ENCODE measurements at regions not wholly inside any gene's neighbourhood (a gene's known extent, or its start where the extent isn't known, plus 50 kb on each side); places are given as distances from the start of the nearest gene placed in this dataset.

- no peak for TF ChIP-seq POLR2A (IDR thresholded peaks at IDR 0.05)
- TF ChIP-seq, protein P1, sequence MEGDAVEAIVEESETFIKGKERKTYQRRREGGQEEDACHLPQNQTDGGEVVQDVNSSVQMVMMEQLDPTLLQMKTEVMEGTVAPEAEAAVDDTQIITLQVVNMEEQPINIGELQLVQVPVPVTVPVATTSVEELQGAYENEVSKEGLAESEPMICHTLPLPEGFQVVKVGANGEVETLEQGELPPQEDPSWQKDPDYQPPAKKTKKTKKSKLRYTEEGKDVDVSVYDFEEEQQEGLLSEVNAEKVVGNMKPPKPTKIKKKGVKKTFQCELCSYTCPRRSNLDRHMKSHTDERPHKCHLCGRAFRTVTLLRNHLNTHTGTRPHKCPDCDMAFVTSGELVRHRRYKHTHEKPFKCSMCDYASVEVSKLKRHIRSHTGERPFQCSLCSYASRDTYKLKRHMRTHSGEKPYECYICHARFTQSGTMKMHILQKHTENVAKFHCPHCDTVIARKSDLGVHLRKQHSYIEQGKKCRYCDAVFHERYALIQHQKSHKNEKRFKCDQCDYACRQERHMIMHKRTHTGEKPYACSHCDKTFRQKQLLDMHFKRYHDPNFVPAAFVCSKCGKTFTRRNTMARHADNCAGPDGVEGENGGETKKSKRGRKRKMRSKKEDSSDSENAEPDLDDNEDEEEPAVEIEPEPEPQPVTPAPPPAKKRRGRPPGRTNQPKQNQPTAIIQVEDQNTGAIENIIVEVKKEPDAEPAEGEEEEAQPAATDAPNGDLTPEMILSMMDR (IDR thresholded peaks at IDR 0.05), result no peak
- H3K4me1 ChIP-seq, result peaks cover 0 to 12% (median 0%) of the 10 kb centered on the region in 12 donors
- WGBS, 4 donors, result 70 to 93% (median 79%) methylated on average over 4 of the region's 4 CpGs
- intact Hi-C loops (cut with DNase I), result no loop called here
- no peaks in the 10 kb centered on the region for H3K27me3 ChIP-seq
- H3K4me3 ChIP-seq, result no peak overlapping the region
- H3K27ac ChIP-seq, result peak overlapping the region in 1 of 12 donors; percentile 14
- no peak for DNase-seq
- ATAC-seq, result no peak
- H3K9me3 ChIP-seq, result no peaks in the 10 kb centered on the region
- no peaks in the 10 kb centered on the region for H3K36me3 ChIP-seq
These were observed 142.1 kb downstream of the JCAD start for GRCh38 chr10:29917311-29917710.

GRCh38 chr10:29916669-29917068, 142.7 kb downstream of the JCAD start:
- 93 to 99% (median 96%) methylated on average over 4 of the region's 4 CpGs for WGBS, 4 donors

GRCh38 chr10:29914986-29915785, 144.2 kb downstream of the JCAD start:
- ATAC-seq, result no peak
- Histone ChIP-seq H3K4me1 (peaks cover 0 to 8% (median 0%) of the 10 kb centered on the region in 12 donors), H3K27ac (no peak overlapping the region), H3K9me3 (no peaks in the 10 kb centered on the region), H3K27me3 (no peaks in the 10 kb centered on the region), H3K4me3 (no peak overlapping the region), H3K36me3 (no peaks in the 10 kb centered on the region)
- TF ChIP-seq, protein P1 (IDR thresholded peaks at IDR 0.05), result no peak
- intact Hi-C loops (cut with DNase I), result no loop called here
- WGBS, 4 donors, result 80 to 91% (median 86%) methylated on average over 3 of the region's 3 CpGs
- DNase-seq, result no peak

More at GRCh38 chr10:29916669-29917068, 142.7 kb downstream of the JCAD start:
- Histone ChIP-seq H3K36me3 (no peaks in the 10 kb centered on the region), H3K27me3 (no peaks in the 10 kb centered on the region), H3K4me1 (peaks cover 0 to 12% (median 0%) of the 10 kb centered on the region in 12 donors), H3K4me3 (no peak overlapping the region), H3K27ac (peak overlapping the region in 1 of 12 donors; percentile 14), H3K9me3 (no peaks in the 10 kb centered on the region)
- intact Hi-C loops (cut with DNase I), result no loop called here
- no peak for TF ChIP-seq POLR2A (IDR thresholded peaks at IDR 0.05)
- TF ChIP-seq, protein P1 (IDR thresholded peaks at IDR 0.05), result no peak
- ATAC-seq, result no peak
- DNase-seq, result no peak

DNA sequence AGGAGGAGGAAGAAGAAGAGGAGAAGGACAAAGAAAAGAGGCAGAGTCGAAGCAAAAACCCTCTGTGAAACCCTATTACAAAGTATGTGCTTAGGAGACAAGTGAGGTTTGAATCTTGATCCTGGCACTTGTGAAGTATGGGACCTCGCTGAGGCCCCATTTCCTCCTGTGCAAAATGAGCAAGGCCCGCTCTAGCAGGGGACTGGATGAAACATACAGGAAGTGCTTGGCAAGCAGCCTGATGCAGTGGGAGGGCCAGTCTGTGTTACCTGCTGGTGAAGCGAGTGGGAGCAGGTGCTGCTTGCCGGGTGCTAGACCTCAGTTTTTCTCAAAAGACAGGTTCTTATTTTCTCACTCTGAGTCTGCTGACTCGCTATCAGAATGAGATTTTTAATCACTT, 150.4 kb downstream of the JCAD start:
- no peaks in the 10 kb centered on the region for H3K27me3 ChIP-seq
- no peaks in the 10 kb centered on the region for H3K9me3 ChIP-seq

More for the DNA sequence above, 150.4 kb downstream of the JCAD start:
- Histone ChIP-seq H3K27ac (no peak overlapping the region), H3K4me3 (no peak overlapping the region), H3K4me1 (no peaks in the 10 kb centered on the region), H3K36me3 (no peaks in the 10 kb centered on the region)
- TF ChIP-seq, protein P1 (IDR thresholded peaks at IDR 0.05), result no peak
- TF ChIP-seq POLR2A (IDR thresholded peaks at IDR 0.05), result no peak
- DNase-seq, result no peak
- WGBS, 4 donors, result 62 to 75% (median 65%) methylated on average over 6 of the region's 6 CpGs
- ATAC-seq, result no peak
- intact Hi-C loops (cut with DNase I), result no loop called here
